ENCODE measurements at regions not wholly inside any gene's neighbourhood (a gene's known extent, or its start where the extent isn't known, plus 50 kb on each side); places are given as distances from the start of the nearest gene placed in this dataset.
"Not testable (repeated sequence)": the region's sequence is repeated elsewhere in the genome, so short reads cannot be mapped to it uniquely, and the experiment has no call there.

DNA sequence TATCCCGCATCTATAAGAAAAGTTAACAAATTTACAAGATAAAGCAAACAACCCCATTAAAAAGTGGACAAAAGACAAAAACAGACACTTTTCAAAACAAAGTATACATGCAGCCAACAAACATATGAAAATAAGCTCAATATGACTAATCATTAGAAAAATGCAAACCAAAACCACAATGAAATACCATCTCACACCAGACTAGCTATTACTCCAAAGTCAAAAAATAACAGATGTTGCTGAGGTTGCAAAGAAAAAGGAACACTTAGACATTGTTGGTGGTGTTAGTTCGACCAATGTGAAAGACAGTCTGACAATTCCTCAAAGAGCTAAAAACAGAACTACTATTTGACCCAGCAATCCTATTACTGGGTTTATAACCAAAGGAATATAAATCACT lies 968.6 kb upstream of the USP15 start:
- Histone ChIP-seq H3K79me2 (ENCODE audit: insufficient read depth, low read length) (no peaks in the 10 kb centered on the region), H3K27me3 (ENCODE audit: control insufficient read depth in 2 of 2, insufficient read depth in 2 of 2, low read length in 2 of 2) (no peaks in the 10 kb centered on the region), H2AFZ (ENCODE audit: insufficient read depth, low read depth, low read length, poor library complexity, severe bottlenecking) (no peak overlapping the region), H3K4me2 (replicated peaks; ENCODE audit: extremely low read depth, low read length, poor library complexity, severe bottlenecking) (no peak overlapping the region), H3K36me3 (replicated peaks in 1 of 2; ENCODE audit: control insufficient read depth in 1 of 2, insufficient read depth in 2 of 2, low read length in 2 of 2) (no peaks in the 10 kb centered on the region), H3K9me3 (replicated peaks in 1 of 2; ENCODE audit: control insufficient read depth in 1 of 2, insufficient read depth in 1 of 2, low read length in 2 of 2) (peaks cover 13 to 29% of the 10 kb centered on the region in 2 donors), H4K20me1 (ENCODE audit: insufficient read depth, low read length) (no peaks in the 10 kb centered on the region), H3K9ac (ENCODE audit: insufficient read depth, low read length, poor library complexity, severe bottlenecking) (no peak overlapping the region), H3K4me1 (ENCODE audit: control insufficient read depth in 1 of 2, insufficient read depth in 2 of 2, low read length in 2 of 2) (no peaks in the 10 kb centered on the region), H3K4me3 (replicated peaks in 1 of 3; ENCODE audit: low read depth in 2 of 3, low read length in 3 of 3) (no peak overlapping the region), H3K27ac (ENCODE audit: low read depth in 1 of 2, low read length in 2 of 2) (no peak overlapping the region)
- WGBS (ENCODE audit: insufficient coverage): 100% methylated on average over 1 of the region's 2 CpGs
- no peaks in the 10 kb centered on the region for H3K36me3 Mint-ChIP-seq
- peaks cover 15 to 45% (median 33%) of the 10 kb centered on the region in 7 donors for H3K9me3 Mint-ChIP-seq
- no peak overlapping the region for H3K4me3 Mint-ChIP-seq
- no peaks in the 10 kb centered on the region for H3K4me1 Mint-ChIP-seq
- intact Hi-C loops (cut with micrococcal nuclease): no loop called here
- DNase-seq: no peak
- TF ChIP-seq, protein P1, sequence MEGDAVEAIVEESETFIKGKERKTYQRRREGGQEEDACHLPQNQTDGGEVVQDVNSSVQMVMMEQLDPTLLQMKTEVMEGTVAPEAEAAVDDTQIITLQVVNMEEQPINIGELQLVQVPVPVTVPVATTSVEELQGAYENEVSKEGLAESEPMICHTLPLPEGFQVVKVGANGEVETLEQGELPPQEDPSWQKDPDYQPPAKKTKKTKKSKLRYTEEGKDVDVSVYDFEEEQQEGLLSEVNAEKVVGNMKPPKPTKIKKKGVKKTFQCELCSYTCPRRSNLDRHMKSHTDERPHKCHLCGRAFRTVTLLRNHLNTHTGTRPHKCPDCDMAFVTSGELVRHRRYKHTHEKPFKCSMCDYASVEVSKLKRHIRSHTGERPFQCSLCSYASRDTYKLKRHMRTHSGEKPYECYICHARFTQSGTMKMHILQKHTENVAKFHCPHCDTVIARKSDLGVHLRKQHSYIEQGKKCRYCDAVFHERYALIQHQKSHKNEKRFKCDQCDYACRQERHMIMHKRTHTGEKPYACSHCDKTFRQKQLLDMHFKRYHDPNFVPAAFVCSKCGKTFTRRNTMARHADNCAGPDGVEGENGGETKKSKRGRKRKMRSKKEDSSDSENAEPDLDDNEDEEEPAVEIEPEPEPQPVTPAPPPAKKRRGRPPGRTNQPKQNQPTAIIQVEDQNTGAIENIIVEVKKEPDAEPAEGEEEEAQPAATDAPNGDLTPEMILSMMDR (IDR thresholded peaks at IDR 0.05): no peak
- H3K27ac Mint-ChIP-seq: no peak overlapping the region
- peaks cover 0 to 3% (median 2%) of the 10 kb centered on the region in 3 donors for H3K27me3 Mint-ChIP-seq (ENCODE audit: low read depth in 3 of 3)

DNA sequence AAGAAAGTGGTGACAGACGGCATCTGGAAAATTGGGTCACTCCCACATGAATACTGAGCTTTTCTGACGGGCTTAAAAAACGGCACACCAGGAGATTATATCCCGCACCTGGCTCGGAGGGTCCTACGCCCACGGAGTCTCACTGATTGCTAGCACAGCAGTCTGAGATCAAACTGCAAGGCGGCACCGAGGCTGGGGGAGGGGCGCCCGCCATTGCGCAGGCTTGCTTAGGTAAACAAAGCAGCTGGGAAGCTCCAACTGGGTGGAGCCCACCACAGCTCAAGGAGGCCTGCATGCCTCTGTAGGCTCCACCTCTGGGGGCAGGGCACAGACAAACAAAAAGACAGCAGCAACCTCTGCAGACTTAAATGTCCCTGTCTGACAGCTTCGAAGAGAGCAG lies 966.2 kb upstream of the USP15 start:
- H3K27ac Mint-ChIP-seq; H3K4me3 Mint-ChIP-seq; H3K4me1 ChIP-seq (ENCODE audit: control insufficient read depth in 1 of 2, insufficient read depth in 2 of 2, low read length in 2 of 2); H3K9me3 ChIP-seq (replicated peaks in 1 of 2; ENCODE audit: control insufficient read depth in 1 of 2, insufficient read depth in 1 of 2, low read length in 2 of 2); intact Hi-C loops (cut with micrococcal nuclease); H3K4me2 ChIP-seq (replicated peaks; ENCODE audit: extremely low read depth, low read length, poor library complexity, severe bottlenecking); H3K36me3 ChIP-seq (replicated peaks in 1 of 2; ENCODE audit: control insufficient read depth in 1 of 2, insufficient read depth in 2 of 2, low read length in 2 of 2); H3K27ac ChIP-seq (ENCODE audit: low read depth in 1 of 2, low read length in 2 of 2); H3K4me3 ChIP-seq (replicated peaks in 1 of 3; ENCODE audit: low read depth in 2 of 3, low read length in 3 of 3); H3K9ac ChIP-seq (ENCODE audit: insufficient read depth, low read length, poor library complexity, severe bottlenecking); H3K4me1 Mint-ChIP-seq; DNase-seq; H2AFZ ChIP-seq (ENCODE audit: insufficient read depth, low read depth, low read length, poor library complexity, severe bottlenecking); H3K27me3 Mint-ChIP-seq (ENCODE audit: low read depth in 3 of 3); H3K36me3 Mint-ChIP-seq; H4K20me1 ChIP-seq (ENCODE audit: insufficient read depth, low read length); H3K27me3 ChIP-seq (ENCODE audit: control insufficient read depth in 2 of 2, insufficient read depth in 2 of 2, low read length in 2 of 2); H3K79me2 ChIP-seq (ENCODE audit: insufficient read depth, low read length): not testable (repeated sequence)
- WGBS (ENCODE audit: insufficient coverage): 96% methylated on average over 7 of the region's 13 CpGs
- peaks cover 13 to 29% (median 21%) of the 10 kb centered on the region in 7 donors for H3K9me3 Mint-ChIP-seq

Measured in CD14-positive monocyte (primary cell).